ENCODE measurements at regions not wholly inside any gene's neighbourhood (a gene's known extent, or its start where the extent isn't known, plus 50 kb on each side); places are given as distances from the start of the nearest gene placed in this dataset.

DNA sequence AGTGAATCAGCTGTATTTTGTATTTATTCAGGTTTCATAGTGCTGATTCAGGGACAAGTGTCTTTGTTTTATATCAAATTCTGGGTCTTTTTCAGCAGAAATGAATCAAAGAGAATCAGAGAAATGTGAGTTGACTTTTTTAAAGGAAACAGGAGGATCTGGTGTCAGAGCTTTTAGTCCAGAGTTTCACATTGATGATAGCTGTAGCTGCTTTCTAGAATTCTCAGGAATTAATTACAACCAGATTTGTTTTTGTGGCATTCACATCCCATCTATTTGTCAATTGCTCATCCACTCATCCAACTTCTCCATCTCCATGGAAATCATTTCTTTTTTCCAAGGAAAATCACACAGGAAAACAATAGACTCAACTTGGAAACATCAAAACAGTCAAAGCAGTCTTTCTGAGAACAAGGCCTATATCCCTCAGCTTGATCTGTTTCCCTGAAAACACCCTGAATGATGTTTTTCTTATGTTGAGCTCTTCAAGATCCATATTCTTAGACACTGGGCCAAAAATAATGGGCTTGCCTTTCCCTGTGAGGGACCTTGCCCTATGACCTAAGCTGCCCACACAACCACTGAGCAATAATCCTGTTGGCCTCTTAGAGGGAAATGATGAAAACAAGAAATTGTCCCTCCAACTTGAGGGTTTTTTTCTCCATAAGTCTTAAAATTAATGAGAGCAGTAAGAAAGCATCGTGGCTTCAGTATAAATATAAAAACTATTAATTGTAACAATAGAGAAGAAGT, 249.5 kb upstream of the FN1 start:
- no peak for DNase-seq (ENCODE audit: low read depth in 2 of 2)

DNA sequence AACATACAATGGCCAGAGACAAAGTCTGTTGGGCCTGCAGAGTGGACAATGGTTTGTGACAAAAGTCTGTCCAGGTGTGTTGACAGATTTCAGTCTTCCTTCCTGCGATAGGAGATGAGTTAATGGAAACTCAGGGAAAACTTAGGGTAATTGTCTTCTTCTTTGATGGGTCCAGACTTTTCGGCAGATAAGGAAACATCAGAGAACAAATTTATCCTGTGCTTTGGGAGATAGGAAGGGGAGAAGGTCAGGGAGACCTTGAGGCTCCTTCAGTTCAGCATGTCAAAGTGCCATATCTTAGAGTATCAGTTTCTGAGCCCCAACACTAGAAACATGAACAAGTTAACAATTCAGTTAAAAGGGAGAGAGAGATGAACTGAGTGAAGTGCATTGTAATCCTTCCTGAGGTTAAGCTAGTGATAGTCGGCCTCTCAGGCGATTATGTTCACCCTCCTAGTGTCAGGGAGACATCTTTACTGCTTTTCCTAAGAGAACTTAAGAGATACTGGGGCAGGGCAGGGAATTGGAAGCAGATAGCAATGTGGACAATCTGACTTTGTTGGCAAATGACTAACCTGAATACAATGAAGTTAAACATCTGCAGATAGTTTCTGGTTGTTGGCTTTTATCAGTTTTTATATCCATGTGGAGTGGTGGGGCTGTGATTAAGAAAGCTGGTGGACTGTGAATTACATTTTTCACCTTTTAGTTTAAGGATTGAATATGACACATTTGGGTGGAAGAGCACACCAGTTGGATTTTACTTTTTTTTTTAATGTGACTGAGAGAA, 248.8 kb upstream of the FN1 start:
- DNase-seq (ENCODE audit: low read depth in 2 of 2): no peak

DNA sequence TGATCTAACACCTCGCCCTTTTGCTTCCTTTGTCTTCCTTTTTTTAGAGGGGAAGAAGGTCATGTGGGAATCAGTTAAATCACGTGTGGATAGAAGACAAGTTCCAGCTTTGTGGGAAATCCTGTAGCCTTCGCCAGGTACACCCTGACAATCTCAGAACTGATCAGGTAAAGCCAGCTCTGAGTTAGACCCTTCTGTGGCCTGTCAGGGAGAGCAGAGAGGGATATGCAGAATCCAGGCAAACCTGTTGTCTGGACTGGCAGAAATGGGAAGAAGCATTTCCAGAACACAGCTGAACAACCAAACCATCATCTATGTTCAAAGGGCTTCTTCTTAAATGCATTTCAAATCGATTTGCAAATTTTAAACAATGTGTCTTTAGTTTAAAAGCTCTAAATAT, 247.4 kb upstream of the FN1 start:
- no peak for DNase-seq (ENCODE audit: low read depth in 2 of 2)

DNA sequence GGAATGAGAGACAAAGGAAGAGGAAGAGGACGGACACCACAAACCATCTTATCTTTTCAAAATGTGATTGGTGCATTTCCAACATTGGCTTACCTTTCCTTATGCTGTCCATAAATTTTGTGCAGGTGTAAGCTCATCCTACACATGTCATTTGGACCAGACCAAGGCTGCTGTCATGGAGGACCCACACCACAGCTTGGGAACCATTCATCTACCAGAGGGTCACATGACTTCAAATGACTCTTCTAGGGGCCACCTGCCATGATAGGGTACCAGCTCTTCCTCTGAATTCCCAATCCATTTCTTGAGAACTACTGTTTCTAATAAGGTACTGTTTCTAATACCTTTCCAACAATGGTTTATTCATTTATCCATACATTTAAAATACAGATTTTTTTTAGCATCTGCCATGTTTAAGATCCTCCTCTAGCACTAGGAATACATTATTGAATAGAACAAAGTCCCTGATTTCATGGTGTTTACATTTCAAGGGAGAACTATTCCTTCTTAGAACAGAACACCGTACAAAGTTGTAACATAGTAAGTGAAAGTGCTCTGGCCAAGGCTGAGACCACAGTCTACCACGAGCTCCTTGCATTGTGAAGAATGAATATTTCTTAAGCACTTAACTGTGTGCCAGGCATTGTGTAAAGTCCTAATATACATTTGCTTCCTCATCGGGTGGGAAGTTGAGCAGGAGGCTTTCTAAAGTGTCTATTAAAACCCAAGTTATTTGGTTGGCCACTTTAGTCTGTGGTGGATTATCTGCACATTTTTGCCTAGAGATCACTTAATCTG, 246.1 kb upstream of the FN1 start:
- DNase-seq (ENCODE audit: low read depth in 2 of 2): no peak

DNA sequence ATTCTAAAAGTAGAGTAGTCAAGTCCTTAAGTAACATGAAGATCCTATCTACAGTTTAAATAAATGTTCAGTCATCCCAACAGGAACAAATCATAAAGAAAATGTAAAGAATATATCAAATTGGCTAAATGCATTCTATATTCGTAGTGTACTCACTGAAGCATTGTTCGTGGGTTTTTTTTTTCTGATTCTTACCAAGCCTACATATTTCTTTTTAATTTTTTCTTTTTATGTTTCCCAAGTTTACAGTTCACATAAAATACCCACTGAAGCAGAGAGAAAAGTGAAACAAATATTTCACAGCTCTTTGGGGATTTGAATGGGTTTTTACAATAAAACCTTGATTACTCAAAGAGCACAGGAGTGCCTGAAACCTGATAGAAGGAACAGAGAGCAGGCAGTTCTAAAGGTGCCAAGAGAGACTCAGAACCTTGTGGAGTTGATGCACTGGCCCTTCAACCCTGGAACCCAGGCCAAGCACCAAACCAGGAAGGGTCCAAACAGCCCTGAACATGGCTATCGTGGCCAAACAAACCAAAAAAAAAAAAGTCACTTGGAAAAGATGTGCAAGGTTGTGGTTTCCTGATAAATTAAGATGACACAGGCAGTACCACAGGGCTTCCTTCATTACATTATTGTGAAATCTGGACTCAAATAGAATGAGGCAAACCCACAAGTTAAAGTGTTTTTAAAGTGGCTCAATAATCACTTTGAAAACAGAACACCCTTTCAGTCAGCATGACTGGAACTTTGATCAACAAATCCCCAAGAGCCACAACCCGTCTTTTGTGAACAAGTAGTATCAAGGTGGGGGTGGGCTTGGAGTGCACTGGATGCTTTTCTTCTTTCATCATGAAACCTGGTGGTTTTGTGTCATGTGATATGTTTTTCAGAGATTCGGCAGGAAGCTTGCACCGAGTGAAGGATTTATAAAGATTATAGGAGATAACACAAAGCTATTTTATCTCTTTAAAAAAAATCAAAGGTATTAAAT, 245.0 kb upstream of the FN1 start:
- DNase-seq (ENCODE audit: low read depth in 2 of 2): no peak

DNA sequence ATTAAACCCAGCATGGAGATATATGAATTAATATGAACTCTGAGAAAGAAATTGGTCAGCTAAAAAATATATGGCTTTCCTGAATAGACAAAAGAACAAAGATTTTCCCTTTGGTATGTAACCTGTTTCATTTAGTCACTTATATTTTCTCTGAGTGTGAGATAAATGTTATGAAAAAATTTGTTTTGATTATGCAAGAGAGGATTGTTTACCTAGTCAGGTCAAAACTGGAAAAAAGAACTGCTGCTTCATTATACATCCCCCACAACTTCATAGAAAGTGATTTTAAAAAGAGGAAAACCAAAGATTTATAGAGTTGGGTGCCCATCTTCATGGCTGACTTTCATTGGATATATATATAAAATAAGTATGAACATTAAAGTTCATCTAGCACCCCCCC, 242.2 kb upstream of the FN1 start:
- no peak for DNase-seq (ENCODE audit: low read depth in 2 of 2)

DNA sequence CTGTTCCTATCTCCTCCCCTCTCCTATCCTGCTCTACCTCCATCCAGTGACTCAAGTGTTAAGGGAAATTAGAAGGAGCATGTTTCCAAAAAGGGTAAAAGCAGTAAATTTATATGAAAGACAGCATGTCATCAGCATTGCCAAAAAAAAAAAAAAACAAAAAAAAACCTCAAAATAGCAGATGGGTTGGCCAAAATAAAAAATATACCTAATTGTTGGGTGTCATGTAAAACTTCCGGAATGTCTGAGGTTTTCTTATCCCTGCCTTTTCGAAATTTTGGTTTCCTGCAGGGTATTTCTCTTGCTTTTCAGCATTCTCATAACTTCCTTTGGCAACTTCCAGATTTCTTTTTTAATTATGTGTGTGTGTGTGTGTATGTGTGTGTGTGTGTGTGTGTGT, 241.6 kb upstream of the FN1 start:
- DNase-seq (ENCODE audit: low read depth in 2 of 2): no peak

DNA sequence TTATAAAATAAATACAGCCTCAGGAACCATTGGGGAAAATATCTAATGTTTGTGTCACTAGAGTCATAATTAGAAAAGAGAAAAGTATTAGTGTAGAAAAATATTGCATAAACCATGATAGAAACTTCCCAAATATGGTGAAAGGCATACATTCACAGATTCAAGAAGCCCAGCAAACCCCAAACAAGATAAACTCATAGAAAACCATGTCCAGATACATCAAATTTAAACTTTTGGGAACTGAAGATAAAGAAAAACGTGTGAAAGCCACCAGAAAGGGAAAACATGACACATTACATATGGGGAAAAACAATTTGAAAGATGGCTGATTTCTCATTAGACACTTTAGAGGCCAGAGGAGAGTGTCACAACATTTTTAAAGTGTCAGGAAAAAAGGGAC, 236.5 kb upstream of the FN1 start:
- DNase-seq (ENCODE audit: low read depth in 2 of 2): no peak

DNA sequence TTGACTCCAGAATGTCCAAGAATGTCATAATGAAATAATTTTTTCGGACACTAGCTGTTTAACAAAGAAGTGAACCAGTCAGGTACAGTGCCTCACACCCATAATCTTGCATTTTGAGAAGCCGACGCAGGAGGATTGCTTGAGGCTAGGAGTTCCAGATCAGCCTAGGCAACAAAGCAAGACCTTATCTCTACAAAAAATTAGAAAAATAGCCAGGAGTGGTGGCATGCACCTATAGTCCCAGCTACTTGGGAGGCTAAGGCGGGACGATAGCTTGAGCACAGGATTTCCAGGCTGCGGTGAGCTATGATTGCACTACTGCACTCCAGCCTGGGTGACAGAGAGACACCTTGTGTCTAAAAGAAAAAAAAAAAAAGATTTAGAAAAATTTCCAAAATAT, 235.8 kb upstream of the FN1 start:
- no peak for DNase-seq (ENCODE audit: low read depth in 2 of 2)

DNA sequence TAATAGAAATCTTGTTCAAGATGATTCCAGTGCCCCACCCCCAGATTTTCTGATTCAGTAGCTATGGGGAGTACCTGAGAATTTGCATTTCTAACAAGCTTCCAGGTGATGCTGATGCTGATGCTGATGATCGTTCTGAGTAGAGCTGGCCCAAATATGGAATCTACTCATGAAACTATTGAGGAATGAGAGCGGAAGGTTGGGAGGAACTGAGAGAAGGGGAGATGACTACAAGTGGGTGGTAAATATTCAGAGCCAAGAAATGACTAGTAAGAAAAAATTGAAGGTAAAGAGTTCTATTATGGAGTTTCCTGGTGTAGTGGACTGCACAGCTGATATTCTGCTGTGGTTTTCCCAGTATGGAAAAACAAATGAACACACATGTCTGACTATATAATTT, 235.4 kb upstream of the FN1 start:
- no peak for DNase-seq (ENCODE audit: low read depth in 2 of 2)

DNA sequence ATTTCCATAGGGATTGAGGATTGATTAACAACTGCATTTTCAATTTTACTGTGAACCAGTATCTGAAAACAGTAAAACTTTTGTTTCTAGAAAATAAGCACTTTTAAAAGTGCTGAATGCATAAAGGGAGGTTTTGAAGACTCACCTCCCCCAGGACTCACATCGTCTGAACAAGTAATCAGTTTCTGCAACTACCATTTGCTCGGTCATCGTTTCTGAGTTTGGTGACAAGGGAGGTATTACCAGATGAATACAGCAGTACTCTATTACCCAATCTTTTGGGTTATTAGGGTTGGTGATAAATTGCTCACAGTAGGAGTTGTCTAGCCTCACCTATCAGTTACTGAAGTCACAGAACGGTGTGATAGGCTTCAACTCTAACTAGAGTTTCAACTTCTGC, 234.5 kb upstream of the FN1 start:
- DNase-seq (ENCODE audit: low read depth in 2 of 2): no peak

DNA sequence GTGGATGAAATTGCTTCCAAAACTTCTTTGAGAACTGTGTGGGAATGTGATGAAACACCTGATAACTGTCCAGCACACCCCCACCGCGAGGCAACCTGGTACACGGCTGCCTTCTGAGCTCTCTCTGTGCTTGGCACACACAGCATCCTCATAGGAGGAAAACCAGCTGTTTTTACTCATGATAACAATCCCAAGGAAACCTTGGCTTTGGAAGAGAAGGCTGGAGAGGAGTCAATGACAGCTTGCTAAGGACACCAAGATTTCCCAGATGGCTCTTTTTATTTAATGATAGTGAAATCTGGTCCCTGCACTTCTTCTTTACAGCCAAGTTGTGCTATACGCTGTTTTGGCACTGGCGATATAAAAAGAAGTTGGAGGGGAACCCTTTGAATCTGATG, 232.5 kb upstream of the FN1 start:
- no peak for DNase-seq (ENCODE audit: low read depth in 2 of 2)

DNA sequence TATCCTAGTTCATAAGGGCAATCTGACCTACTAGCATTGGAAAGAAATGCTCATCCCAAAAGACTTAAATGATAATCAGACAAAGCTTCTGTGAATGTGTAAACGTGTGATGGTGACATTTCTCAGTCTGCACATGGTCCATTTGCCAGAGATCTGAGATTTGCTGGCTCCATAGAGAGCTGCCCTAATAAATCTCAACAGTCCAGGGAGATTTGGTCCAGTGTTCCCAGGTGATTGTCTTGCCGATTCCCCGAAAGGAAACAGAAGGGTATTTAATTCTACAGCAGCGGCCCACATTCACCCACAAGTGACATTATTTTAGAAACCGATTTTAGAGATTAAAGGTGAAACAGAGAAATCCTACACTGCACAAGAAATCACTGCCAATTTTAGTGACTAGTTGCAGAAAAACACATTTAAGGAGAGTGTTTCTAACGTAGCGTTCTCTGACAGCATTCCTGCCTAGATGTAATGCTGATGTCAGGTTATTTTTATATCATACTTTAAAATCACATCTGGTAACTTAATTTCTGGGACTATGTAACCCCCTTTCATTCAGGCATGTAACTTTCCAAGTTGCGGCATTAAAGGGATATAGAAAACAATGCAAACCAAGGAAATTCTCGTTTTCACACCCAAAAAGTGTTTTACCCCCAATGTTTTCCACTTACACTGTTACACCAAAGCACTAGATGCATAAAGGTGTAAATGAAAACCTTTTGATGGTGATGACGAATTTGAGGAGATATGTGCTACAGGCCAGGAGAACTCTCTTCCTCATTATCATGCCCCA, 231.9 kb upstream of the FN1 start:
- DNase-seq (ENCODE audit: low read depth in 2 of 2): no peak

DNA sequence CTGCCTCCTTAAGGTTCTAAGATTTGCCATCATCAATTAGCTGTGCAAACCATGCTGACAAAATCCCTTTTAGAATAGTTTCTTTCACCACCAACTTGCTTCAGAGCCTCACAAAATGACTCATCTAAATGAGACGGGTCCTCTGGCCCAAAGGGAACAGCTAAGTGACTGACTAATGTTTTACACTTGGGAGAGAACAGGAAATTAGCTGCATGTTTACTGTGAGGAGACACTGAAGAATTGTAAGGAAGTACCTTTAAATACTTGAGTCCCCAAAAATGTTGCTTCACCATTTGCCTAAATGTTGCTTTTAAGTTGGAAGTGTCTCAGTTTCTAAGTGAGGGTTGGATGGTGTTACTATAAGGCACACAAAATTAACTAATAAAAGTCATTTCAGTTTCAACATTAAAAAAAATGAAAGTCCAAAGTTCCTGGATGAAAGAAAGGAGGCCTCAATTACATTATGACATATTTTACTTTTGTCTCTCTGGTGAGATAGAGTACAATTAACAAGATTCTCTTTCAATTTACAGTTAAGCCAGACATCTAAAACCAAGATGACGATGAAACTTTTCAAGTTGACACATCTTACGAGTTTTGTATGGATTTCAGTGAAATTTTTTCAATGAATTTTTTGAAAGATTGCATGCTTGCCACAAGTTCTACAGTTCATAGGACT, 229.1 kb upstream of the FN1 start:
- no peak for DNase-seq (ENCODE audit: low read depth in 2 of 2)

DNA sequence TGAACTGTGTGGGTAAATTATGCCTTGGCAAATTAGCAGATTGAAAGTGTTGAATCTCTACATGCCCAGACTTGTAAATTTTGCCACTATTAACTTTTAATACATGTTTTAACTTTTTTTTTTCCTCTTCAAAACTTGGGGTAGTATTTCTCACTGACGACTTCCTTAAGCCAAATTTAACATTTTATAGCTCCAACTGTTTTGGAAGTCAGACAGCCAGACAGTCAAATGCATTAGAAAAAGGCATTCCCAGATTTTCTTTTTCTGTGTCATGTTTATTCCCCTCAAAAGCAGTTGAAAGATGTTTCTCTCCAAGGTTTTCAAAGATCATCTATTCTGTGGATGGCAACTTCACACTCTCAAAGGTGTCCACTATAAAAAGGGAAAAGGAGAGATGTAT, 226.8 kb upstream of the FN1 start:
- no peak for DNase-seq (ENCODE audit: low read depth in 2 of 2)

DNA sequence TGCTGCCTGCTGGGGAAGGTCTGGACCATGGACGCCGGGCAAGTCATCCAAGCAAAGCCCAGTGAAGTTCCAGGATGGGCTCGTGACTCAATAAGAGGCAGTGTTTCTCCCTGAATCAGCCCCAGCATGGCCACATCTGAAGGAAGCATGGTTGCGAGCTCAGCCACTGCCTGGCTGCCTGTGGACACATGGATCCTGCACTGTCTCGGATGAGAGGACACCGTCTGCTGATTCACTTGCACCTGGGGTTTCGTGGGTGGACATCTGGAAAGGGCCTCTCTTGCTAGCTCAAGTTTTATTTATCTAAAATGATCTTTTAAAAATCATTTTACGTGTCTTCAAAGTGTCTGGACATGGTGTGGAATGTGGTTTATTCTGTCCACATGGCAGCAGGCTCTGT, 224.8 kb upstream of the FN1 start:
- no peak for DNase-seq (ENCODE audit: low read depth in 2 of 2)

DNA sequence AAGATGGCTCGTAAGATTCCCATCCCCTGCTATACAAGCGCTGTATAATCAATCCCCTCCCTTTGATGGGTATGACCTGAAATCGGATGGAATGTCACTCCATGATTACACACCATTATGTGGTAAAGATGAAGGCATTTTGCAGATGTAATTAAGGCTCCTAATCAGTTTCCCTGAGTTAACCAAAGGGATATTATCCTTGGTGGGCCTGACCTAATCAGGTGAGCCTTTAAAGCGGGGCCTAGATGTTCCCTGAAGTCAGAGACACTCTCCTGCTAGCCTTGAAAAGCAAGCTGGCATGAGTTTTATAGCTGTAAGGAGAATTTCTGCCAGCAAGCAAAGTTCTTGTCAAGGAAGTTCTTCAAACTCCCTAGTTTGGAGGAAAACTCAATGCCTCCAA, 223.8 kb upstream of the FN1 start:
- no peak for DNase-seq (ENCODE audit: low read depth in 2 of 2)

DNA sequence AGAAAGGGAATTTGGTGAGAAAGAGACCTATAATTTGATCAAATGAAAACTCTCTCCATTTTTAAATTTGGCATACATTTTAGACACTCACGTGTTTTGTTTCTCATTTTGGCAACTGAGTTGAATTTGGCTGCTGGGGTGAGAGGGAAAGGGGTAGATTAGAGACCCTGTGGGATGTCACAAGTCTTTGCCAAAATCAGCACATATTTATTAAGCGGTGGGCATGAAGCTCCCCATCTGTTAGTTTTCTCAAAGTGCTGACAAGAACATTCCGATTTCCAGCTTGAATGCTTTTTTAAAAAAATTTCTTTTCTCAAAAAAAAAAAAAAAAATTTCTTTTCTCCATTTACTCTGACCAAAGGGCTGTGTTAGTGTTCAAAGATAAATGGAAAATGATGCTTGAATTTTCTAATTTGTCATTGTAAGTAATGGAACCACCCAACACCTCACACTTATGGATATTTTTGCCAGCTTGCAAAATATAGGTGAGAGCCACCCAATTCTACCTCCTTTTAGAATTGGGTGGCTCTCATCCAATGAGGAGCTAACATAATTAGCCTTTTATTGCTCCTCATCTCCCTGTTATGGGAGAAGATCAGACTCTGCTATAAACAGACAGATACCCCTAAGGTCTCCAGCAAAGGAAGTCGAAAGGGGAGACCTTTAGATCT, 222.9 kb upstream of the FN1 start:
- no peak for DNase-seq (ENCODE audit: low read depth in 2 of 2)

DNA sequence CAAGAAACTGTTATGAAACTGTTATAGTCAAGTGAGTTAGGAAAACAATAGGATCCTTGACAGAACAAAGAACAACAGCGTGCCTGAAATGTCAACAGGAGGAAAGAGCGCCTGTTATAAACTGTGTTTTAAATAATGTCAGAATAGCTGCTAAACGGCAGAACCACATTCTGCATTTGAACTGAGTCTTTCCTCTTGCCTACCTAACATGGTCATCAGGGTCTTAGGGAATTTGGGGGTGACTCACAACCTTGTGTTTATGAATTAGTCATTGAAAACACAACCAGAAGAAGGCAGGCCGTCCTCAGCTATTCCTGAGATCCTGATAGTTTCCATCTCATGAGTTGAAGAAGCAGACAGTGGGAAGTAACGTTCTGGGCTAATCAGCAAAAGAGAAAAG, 222.0 kb upstream of the FN1 start:
- no peak for DNase-seq (ENCODE audit: low read depth in 2 of 2)
